ENCODE measurements at regions not wholly inside any gene's neighbourhood (a gene's known extent, or its start where the extent isn't known, plus 50 kb on each side); places are given as distances from the start of the nearest gene placed in this dataset.

- TF ChIP-seq POLR2AphosphoS5 (IDR thresholded peaks at IDR 0.05; ENCODE audit: low read depth) (no peak), SPI1 (IDR thresholded peaks at IDR 0.05; ENCODE audit: borderline replicate concordance, low read depth) (no peak), CTCF (IDR thresholded peaks at IDR 0.05; ENCODE audit: insufficient read depth, low read length) (no peak), GABPA (IDR thresholded peaks at IDR 0.05; ENCODE audit: low read depth) (no peak), REST (IDR thresholded peaks at IDR 0.05; ENCODE audit: insufficient replicate concordance, low read depth) (no peak)
- no peak for DNase-seq (ENCODE audit: low read depth in 1 of 2, low spot score in 1 of 2)
- H3K27me3 ChIP-seq (ENCODE audit: insufficient read depth, poor library complexity, severe bottlenecking): no peaks in the 10 kb centered on the region
- no peak overlapping the region for H3K4me3 ChIP-seq (replicated peaks; ENCODE audit: insufficient read depth, low read length)
- no peak overlapping the region for H3K27ac ChIP-seq (replicated peaks)
Observed at GRCh38 chr4:187175197-187175596, 451.5 kb upstream of the FAT1 start.

- no peak overlapping the region for H3K27ac ChIP-seq (replicated peaks)
- no peaks in the 10 kb centered on the region for H3K27me3 ChIP-seq (ENCODE audit: insufficient read depth, poor library complexity, severe bottlenecking)
- no peak overlapping the region for H3K4me3 ChIP-seq (replicated peaks; ENCODE audit: insufficient read depth, low read length)
- no peak for DNase-seq (ENCODE audit: low read depth in 1 of 2, low spot score in 1 of 2)
- TF ChIP-seq SPI1 (IDR thresholded peaks at IDR 0.05; ENCODE audit: borderline replicate concordance, low read depth) (no peak), REST (IDR thresholded peaks at IDR 0.05; ENCODE audit: insufficient replicate concordance, low read depth) (no peak), CTCF (IDR thresholded peaks at IDR 0.05; ENCODE audit: insufficient read depth, low read length) (no peak), GABPA (IDR thresholded peaks at IDR 0.05; ENCODE audit: low read depth) (no peak), POLR2AphosphoS5 (IDR thresholded peaks at IDR 0.05; ENCODE audit: low read depth) (no peak)
Observed at GRCh38 chr4:187176261-187176910, 452.7 kb upstream of the FAT1 start.

- Histone ChIP-seq H3K27me3 (ENCODE audit: insufficient read depth, poor library complexity, severe bottlenecking) (no peaks in the 10 kb centered on the region), H3K4me3 (replicated peaks; ENCODE audit: insufficient read depth, low read length) (no peak overlapping the region), H3K27ac (replicated peaks) (no peak overlapping the region)
- TF ChIP-seq GABPA (IDR thresholded peaks at IDR 0.05; ENCODE audit: low read depth): no peak
- no peak for TF ChIP-seq REST (IDR thresholded peaks at IDR 0.05; ENCODE audit: insufficient replicate concordance, low read depth)
- no peak for TF ChIP-seq SPI1 (IDR thresholded peaks at IDR 0.05; ENCODE audit: borderline replicate concordance, low read depth)
- TF ChIP-seq CTCF (IDR thresholded peaks at IDR 0.05; ENCODE audit: insufficient read depth, low read length): no peak
- no peak for TF ChIP-seq POLR2AphosphoS5 (IDR thresholded peaks at IDR 0.05; ENCODE audit: low read depth)
- DNase-seq (ENCODE audit: low read depth in 1 of 2, low spot score in 1 of 2): no peak
Observed at GRCh38 chr4:187178084-187178483, 454.4 kb upstream of the FAT1 start.
